Body of pancreas (tissue), 4 donors: ENCODE measurements at regions not wholly inside any gene's neighbourhood (a gene's known extent, or its start where the extent isn't known, plus 50 kb on each side); places are given as distances from the start of the nearest gene placed in this dataset.

Experiments
- CTCF ChIP-seq, 7 experiments: fragments of 450-650 bp in 4 of 7; fragments of 200-600 bp in 3 of 7; sonication (generic) in 3 of 7; IDR thresholded peaks; one replicate each; pipeline ENCODE4 v1.5.1; 2016 to 2019; ENCODE audit warnings: antibody characterized with exemption in 7 of 7
- POLR2A ChIP-seq, 3 donors: fragments of 450-650 bp; IDR thresholded peaks; one replicate each; pipeline ENCODE4 v1.6.1; 2016; ENCODE audit warnings: antibody characterized with exemption in 3 of 3, mild to moderate bottlenecking in 2 of 3

- TF ChIP-seq CTCF (IDR thresholded peaks at IDR 0.05), result no peak
- no peak for TF ChIP-seq POLR2A (IDR thresholded peaks at IDR 0.05)
These were observed 562.6 kb downstream of the ZNF385D start for GRCh38 chr3:21188459-21188858.
